MV-4-11 (cell line): ENCODE measurements at regions not wholly inside any gene's neighbourhood (a gene's known extent, or its start where the extent isn't known, plus 50 kb on each side); places are given as distances from the start of the nearest gene placed in this dataset.

Source experiments
- DNase-seq: peaks from one replicate; lab custom pipeline; 2025; lab: John Stamatoyannopoulos, UW

- no peak for DNase-seq
These were observed 311.3 kb upstream of the DDHD1 start for GRCh38 chr14:53464376-53464775.

- peak; percentile 10 for DNase-seq
These were observed 310.0 kb upstream of the DDHD1 start for GRCh38 chr14:53462931-53463778.

- peak; percentile 12 for DNase-seq
These were observed 308.7 kb upstream of the DDHD1 start for GRCh38 chr14:53461858-53462257.

- no peak for DNase-seq
These were observed 307.4 kb upstream of the DDHD1 start for GRCh38 chr14:53460544-53460943.

GRCh38 chr14:53458368-53458814 lies 305.3 kb upstream of the DDHD1 start:
- no peak for DNase-seq

GRCh38 chr14:53456931-53457330 lies 303.8 kb upstream of the DDHD1 start:
- no peak for DNase-seq

- DNase-seq, result no peak
These were observed 299.0 kb upstream of the DDHD1 start for GRCh38 chr14:53452005-53452673.

GRCh38 chr14:53450871-53451270 lies 297.7 kb upstream of the DDHD1 start:
- no peak for DNase-seq

- DNase-seq, result no peak
These were observed 295.6 kb upstream of the DDHD1 start for GRCh38 chr14:53448682-53449081.

- DNase-seq, result no peak
These were observed 291.7 kb upstream of the DDHD1 start for GRCh38 chr14:53444677-53445312.

GRCh38 chr14:53441789-53442188 lies 288.7 kb upstream of the DDHD1 start:
- DNase-seq, result no peak

GRCh38 chr14:53437858-53438257 lies 284.7 kb upstream of the DDHD1 start:
- no peak for DNase-seq

GRCh38 chr14:53432378-53432802 lies 279.3 kb upstream of the DDHD1 start:
- peak; percentile 8 for DNase-seq

GRCh38 chr14:53430870-53431269 lies 277.7 kb upstream of the DDHD1 start:
- DNase-seq, result no peak

GRCh38 chr14:53412819-53413675 lies 259.9 kb upstream of the DDHD1 start:
- no peak for DNase-seq

GRCh38 chr14:53411125-53411524 lies 258.0 kb upstream of the DDHD1 start:
- no peak for DNase-seq

- no peak for DNase-seq
These were observed 256.8 kb upstream of the DDHD1 start for GRCh38 chr14:53409969-53410368.

GRCh38 chr14:53409289-53409688 lies 256.2 kb upstream of the DDHD1 start:
- DNase-seq, result no peak

- DNase-seq, result no peak
These were observed 255.2 kb upstream of the DDHD1 start for GRCh38 chr14:53408175-53408879.

- DNase-seq, result no peak
These were observed 253.4 kb upstream of the DDHD1 start for GRCh38 chr14:53406519-53406918.

- no peak for DNase-seq
These were observed 248.5 kb upstream of the DDHD1 start for GRCh38 chr14:53401646-53402045.
